CD4-positive, alpha-beta T cell treated with Interleukin-4 for 4 hours (primary cell): ENCODE measurements at regions not wholly inside any gene's neighbourhood (a gene's known extent, or its start where the extent isn't known, plus 50 kb on each side); places are given as distances from the start of the nearest gene placed in this dataset.

Source experiments
- DNase-seq: peaks from one replicate; pipeline ENCODE4 v3.0.0-alpha.2; 2020

DNA sequence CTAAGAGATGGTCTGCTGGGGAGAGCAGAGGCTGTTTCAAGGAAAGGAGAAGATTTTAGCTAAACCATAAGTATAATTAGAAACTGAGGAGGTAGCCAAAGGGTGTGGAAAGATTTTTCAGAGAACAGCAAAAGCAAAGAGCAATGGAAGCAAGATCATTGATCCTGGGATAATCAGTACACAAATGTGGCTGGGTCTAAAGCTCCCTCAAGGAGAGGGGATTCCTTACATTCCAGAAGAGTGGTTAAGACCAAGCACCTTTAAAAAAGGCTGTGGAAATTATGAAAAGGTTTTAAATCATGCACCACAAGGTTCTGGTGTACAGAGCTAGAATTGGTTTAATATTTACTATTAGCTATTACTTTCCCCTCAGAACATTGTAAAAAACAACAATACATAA is 246.0 kb upstream of the UBE2E3 start:
- no peak for DNase-seq

DNA sequence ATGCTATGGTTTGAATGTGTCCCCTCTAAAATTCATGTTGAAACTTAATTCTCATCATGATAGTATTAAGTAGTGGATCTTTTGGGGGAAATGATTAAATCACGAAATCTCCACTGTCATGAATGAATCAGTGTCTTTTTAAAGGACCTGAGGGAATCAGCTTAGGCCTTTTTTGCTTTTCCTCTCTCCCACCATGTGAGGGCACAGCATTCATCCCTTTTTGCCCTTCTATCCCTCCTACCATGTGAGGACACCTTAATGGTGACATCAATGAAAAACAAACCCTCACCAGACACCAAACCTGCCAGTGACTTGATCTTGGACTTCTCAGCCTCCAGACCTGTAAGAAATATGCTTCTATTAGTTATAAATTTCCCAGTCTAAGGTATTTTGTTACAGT is 247.1 kb upstream of the UBE2E3 start:
- DNase-seq = no peak

DNA sequence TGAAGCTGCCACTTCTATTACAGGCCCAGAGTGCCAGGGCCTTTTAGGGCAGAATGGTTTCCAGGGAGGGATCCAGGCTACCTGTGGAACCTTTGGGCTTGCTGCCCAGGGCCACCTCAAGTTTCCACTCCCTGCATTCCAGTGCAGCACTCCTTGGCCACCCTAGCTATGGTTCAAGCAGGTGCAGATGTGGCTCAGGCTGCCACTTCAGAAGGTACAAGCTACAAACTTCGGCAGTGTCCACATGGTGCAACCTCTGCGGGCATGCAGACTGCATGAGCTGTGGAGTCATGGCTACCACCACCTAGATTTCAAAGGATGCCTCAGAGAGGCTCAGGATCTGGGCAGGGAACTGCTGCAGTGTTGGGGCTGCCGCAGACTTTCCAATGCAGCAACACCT is 248.1 kb upstream of the UBE2E3 start:
- no peak for DNase-seq

DNA sequence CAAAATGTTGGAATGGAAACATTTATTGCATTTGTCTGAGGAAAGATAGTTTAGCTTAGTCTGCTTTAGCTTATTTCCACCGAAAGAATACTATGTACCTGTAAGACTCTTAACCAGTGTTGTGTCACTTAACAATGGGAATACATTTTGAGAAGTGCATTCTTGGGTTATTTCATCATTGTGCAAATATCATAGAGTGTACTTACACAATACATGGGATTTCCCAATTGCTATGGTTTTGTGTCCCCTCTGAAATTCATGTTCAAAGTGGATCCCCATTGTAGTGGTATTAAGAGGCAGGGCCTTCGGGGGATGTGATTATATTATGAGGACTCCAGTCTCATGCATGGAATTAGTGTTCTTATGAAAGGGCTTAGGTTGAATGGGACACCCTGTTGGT is 249.4 kb upstream of the UBE2E3 start:
- no peak for DNase-seq

DNA sequence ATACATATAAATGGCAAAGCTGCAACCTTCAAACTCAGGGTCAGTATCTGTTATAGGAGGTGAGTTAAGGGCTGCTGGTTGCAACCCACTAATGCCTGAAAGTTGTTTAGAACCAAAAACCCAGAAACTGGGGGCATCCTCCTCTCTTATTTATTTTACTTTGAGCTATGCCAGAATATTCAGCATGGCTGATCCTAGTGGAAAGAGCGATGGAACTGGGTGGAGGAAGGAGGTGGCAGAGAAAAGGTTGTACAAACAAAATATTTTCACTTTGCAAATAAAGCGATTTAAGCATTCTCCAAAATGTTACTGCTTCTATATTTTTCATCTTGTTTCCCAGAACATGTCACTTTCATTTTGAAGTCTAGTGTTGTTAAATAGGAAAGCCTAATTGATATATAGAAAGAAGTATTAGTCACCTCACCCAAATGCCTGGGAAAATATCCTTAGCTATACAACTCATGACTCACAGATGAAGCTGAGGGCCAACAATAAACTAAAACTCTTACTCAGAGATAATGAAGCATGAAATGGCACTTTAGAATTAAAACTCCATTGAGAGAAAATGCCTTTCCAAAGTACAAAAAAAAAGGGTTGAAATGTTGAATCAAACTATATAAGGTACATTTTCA is 251.4 kb upstream of the UBE2E3 start:
- no peak for DNase-seq

DNA sequence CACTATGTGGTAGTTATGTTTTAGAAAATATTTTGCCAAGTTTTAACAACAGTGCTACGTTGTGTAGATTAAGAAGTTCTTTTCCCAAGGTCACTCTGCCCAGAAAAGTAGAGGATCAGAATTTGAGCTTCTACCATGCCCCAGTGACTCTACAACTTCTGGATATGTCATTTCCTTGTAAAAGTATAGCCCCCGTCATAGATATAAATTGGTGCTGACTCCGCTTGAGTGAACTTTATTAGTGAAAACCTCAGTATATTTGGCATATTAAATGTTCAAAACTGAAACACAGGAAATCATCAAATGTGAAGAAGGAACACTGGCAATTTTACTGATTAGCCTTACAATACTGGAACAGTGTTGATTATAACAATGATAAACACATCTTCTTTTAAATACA is 256.7 kb upstream of the UBE2E3 start:
- no peak for DNase-seq

DNA sequence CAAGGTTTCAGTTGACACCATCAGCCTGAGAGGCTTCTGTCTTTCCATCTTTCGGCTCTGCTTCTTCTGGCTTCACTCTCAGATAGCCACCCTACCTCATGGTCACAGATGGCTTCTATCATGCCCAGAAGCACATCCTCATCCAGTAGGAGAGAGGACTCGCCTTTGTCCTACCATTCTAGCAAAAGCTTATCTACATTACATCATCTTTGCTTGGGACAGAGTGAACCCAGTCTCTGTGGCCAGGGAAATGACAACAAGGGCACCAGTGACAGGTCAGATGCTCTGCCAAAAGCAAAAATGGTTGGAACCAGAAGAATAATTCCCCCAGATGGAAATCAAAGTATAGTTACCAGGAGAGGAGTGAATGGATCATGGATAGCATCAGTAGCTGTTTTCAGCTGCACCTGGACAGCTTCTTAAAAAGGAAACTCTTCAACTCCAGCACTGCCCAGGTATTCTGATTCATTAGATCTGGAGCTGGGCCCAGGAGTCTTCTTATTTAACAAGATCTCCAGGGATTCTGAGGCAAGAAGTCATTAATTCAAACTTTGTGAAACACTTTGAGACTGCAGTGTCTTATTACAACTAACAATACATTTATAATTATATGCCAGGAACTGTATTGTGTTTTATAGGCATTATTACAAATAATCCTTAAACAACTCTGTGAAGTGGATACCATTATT is 257.7 kb upstream of the UBE2E3 start:
- DNase-seq = no peak

DNA sequence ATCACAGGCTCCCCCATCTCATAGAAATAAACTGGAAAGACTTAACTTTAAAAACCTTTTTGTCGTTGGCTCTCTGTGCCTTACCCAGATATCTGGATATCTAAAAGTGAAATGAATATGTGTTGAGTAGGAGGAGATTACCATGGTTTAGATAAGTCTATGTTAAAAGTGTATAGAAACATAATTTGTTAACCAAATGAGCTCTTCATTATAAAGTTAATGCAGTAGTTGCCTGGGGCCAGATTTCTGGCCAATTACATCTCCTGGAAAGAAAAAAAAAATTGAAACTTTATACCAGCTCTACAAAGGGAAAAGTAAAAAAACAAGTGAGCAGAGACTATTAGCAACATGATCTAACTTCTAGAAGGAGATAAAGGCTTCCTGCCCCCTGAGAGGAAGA is 259.6 kb upstream of the UBE2E3 start:
- DNase-seq = no peak

DNA sequence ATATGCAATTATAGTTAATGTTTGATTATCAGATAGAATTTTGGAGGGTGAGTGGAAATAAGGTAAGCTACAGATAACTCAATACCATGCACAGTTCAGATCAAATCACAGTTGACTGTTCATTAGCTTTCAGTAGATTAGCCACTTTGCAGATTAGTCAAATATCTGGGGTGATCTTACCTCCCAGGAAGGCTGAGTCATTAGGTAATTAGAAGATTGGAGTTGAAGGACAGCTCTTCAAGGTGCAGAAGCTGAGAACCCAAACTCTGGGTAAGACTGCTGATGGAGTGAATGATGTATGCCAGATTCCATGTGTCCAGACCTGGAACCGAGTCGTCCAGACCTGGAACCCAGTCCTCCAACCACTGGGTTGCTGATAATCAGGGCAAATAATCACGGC is 262.8 kb upstream of the UBE2E3 start:
- DNase-seq = no peak

DNA sequence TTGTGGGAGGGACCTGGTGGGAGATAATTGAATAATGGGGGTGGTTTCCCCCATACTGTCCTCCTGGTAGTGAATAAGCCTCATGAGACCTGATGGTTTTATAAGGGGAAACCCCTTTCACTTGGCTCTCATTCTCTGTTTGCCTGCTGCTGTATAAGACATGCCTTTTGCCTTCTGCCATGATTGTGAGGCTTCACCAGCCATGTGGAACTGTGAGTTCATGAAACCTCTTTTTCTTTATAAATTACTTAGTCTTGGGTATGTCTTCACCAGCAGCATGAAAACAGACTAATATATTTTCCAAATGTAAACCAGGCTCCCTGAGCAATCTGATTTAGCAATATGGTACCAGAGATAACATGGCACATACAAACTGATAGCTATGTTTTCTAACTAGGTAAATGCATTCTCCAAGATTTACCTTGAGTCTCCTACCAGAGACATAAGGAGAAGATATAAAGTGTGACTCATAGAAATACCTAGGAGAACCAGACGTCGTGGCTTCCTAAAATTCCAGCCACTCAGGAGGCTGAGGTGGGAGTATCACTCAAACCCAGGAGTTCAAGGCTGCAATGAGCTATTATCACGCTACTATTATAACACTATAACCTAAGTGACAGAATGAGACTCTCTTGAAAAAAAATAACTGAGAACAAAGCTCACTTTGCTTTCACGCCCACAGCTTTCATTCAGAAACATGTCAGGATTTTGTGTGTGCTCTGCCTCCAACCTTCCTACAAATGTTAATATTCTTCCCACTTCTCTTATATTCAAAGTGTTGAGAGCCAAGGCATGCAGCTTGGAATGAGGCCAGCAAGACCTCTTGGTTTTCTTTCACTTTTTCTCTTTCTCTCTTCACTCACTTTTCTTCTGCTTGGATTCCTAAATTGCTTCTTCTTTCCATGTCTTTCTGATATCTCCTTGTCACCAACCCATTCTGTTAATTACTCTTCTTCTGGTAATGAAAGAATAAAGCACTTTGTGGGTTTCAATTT is 263.9 kb upstream of the UBE2E3 start:
- DNase-seq = no peak

DNA sequence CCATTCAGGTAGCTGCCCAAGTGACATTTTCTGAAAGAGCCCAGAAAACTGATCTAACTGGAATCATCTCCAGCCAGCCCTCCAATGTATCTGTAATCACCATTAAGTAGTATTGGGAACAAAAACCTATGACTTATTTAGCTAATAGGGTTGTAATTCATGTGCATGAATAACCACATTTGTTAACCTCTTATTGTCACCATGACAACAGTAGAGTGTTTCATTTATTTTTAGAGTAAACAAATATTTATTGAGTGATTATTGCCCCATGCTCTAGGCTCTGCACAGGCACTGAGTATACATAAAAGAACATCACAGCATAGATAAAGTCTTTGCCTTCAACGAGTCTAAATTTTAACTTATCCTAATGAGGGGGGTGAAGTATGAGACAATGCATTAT is 265.4 kb upstream of the UBE2E3 start:
- DNase-seq = no peak

DNA sequence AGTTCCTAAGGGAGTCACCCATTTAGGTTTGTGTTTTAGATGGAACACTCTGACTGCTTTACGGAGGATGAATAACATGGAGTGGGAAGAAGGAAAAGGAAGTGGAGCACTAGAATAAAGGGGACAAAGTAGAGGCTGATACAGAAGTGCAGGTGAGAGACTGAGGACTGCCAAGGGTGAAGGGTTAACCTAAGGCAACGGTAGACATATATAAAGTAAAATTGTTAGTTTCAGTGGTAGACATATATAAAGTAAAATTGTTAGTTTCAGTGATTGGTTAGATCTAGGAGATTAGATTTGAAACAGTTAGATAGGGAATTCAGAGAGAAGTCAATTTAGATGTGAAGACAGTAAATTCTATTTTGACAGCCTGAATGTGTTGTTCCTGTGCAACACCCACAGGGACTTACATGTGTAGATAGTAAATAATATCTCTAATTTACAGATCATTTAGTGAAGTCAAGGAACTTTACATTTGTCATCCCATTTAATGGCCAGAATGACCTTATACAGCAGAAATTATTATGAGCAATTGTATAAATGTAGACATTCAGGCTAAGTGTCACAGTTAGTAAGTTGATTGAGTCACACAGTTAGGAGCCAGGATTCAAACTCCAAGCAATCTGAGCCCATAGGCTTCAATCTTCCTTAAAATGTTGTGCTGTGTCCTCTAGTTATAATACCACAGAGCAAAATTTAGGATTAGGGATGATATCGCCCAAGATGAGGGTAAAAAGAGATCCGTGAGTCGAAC is 270.8 kb upstream of the UBE2E3 start:
- DNase-seq = no peak

DNA sequence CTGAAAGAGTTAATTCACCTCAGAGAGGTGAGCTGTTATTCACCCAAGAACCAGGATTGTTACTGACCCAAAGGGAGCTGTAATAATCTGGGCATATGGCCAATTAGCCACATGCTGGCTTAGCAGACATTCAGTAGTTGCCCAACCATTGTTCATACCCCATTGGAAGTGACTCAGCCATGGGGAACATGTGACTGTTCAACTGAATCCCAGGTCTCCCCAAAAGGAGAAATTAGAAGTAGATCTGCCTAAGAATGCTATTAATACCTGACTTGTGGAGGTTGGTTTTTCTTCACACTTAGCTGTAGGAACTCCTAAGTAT is 272.6 kb upstream of the UBE2E3 start:
- DNase-seq = no peak

DNA sequence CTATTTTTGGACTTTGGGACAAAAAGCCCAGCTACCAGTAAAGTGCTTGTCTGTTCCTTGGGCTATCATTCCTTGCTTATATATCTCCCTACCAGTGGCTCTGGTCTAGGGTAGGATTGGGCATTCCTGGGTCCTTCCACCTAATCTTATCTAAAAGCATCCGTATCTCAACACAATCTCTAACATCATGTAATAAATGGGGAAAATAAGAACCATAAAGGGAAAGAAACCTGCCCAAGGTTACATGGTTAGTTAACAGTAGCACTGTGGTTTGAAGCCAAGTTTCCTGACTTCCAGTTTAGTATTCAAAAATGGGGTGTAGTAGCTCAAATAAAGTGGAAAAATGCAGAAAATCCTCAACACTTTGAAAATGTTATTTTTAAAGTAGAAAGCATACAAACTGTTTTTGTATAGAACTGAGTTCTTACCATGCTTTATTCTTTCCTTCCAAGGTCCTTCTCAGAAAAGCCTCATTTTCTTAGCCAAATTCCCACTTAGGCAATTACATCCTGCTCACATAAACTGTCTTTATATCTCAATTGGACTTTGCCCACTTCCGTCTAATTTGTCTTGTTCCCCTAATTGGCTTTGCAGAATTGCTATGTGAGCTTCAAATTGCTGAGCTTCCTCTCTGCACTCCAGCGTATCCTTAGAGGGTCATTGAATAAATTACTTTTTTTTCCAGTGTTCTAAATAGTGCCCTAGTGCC is 273.1 kb upstream of the UBE2E3 start:
- no peak for DNase-seq

DNA sequence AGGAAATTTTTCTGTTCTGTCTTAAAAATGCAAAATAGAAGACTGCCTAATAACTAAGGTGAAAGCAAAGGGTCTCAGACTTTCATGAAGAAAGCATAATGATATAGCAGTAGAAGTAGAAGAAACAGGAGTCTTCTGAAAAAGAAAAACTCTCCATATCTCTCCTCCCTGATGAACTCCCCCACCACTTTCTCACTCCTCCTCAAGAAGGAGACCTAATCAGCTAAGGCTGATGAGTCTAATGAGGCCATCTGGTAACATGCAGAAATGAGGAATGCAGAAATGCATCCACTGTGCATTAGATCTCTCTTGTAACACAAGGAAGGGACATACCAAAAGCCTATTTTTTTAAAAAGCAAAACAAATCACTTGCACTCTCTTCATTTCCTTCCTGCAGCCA is 273.7 kb upstream of the UBE2E3 start:
- DNase-seq = no peak

DNA sequence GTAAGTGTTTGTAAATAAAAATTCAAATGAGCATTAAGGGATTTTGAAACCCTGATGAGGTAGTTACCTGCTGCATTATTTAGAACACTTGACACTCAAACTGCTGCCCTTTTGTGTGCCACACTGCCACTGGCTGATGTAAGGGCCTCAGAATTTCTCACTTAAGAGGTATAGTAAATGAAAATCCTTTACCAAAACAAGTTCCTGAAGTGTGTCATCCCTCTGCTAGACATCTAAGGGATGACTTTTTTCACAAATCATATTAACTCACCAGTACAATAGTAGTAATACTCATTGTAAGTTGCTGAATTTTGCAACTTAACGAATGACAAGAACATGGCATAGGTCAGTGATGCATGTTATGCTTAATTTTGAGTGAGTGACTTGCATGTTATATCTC is 274.9 kb upstream of the UBE2E3 start:
- DNase-seq = no peak

DNA sequence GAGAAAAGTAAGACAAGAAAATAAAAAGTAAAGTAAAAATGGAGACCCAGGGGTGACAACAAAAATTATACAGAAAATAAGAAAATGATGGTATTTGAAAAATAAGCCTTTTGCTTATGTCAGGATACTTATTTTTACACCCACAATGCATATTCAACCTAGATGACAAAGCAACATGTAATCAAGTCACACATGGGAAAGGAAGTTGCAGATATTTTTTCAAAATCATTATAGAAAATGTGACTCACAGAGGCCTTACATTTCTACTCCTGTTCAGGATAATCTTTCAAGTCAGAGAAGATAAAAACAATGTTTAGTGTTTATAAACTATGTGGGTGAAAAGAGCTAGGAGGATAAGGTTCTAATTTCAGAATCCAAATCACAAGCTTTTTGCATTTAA is 275.3 kb upstream of the UBE2E3 start:
- DNase-seq = no peak

DNA sequence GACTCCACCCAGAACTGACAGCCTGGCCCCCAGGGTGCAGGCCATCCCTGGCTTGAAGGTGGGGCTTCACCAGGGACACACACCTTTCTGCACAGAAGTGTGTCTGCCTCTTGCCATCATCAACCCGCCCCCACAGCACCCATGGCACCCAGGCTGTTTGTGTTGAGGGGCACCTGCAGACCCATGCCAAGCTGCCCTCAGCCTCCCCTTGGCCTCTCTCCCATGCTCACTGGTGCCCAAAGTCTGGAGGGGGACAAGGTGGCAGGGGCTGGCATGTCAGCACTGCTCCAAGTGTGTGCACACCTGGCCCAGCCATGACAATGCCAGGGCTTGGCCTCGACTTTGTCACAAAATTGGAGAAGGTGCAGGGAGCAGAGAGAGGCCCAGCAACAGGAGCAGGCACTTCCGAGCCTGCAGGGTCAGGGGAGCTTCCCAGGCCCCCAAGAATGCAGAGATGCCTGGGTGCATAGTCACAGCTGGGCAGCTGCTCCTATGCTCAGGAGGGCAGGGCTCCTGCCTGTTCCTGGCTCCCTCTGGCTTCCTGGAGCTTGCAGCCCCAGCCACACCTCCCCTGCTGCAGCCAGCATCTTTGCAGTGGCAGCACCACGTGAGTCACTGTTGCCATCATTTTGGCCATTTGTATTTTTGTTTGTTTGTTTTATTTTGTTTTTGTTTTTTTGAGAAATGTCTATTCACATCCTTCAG is 280.6 kb upstream of the UBE2E3 start:
- no peak for DNase-seq

DNA sequence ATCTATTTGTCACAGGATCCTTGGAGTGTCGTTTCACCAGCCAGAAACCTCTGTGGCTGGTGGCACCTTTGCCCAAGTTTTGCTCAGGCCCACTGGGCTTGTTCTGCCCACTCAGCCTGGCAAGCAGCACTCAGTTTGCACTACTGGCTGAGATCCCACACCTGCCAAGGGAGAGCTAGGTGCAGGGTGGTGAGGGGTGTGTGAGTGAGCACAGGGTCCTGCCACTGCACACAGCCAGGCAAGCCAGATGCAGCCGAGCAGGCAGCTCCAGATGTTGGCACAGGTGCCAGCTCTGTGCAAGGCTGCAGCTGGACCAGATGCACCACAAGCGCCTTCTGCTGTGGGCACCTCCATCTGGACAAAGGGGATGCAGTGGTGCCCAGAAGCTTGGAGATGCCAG is 281.7 kb upstream of the UBE2E3 start:
- no peak for DNase-seq

DNA sequence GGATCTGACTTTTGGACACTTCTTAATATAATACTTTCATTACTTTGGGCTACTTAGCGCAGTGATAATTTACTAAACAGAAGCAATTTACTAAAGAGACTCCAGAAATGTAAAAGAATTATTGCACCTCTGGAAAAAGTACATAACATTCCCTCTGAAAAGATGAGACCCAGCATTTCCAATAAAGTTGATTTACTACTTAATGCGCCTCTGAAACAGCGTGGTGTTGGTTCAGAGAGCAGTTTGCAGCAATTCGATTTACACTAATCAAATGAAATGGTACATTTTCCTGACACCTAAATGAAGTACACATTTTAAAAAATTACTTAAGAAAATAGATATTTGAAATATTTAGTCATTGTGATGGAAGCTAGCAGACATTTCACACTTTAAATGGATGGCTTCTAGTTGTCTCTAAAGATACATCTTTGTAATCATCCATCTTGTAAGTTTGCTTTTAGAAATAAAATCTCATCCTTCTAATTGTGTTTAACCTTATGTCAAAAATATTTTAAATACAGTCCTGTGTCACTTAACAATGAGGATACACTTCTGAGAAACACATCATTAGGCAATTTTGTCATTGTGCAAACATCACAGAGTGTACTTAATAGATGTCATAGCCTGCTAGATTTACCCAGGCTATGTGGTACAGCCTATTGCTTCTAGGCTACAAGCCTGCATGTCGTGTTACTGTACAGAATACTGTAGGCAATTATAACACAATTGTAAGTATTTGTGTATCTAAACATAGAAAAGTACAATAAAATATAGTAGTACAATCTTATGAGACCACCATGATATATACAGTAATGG is 284.6 kb upstream of the UBE2E3 start:
- no peak for DNase-seq
